ENCODE measurements at regions not wholly inside any gene's neighbourhood (a gene's known extent, or its start where the extent isn't known, plus 50 kb on each side); places are given as distances from the start of the nearest gene placed in this dataset.
A peak's percentile ranks its signal among the peaks of the same experiment; 100 is the strongest.

GRCh38 chr13:40328091-40328490, 338.4 kb downstream of the FOXO1 start:
- no peak for DNase-seq

- DNase-seq, result no peak
Observed at GRCh38 chr13:40329781-40330485, 336.5 kb downstream of the FOXO1 start.

GRCh38 chr13:40330950-40331349, 335.5 kb downstream of the FOXO1 start:
- no peak for DNase-seq

- no peak for DNase-seq
Observed at GRCh38 chr13:40331802-40332201, 334.6 kb downstream of the FOXO1 start.

- DNase-seq, result no peak
Observed at GRCh38 chr13:40333226-40333625, 333.2 kb downstream of the FOXO1 start.

GRCh38 chr13:40334031-40334430, 332.4 kb downstream of the FOXO1 start:
- no peak for DNase-seq

- DNase-seq, result no peak
Observed at GRCh38 chr13:40334616-40335015, 331.8 kb downstream of the FOXO1 start.

GRCh38 chr13:40336228-40337221, 329.9 kb downstream of the FOXO1 start:
- no peak for DNase-seq

GRCh38 chr13:40337651-40338050, 328.8 kb downstream of the FOXO1 start:
- no peak for DNase-seq

- DNase-seq, result no peak
Observed at GRCh38 chr13:40338217-40338616, 328.2 kb downstream of the FOXO1 start.

- no peak for DNase-seq
Observed at GRCh38 chr13:40340368-40341095, 325.9 kb downstream of the FOXO1 start.

- no peak for DNase-seq
Observed at GRCh38 chr13:40341096-40341471, 325.4 kb downstream of the FOXO1 start.

GRCh38 chr13:40341501-40341900, 324.9 kb downstream of the FOXO1 start:
- no peak for DNase-seq

GRCh38 chr13:40342461-40342860, 324.0 kb downstream of the FOXO1 start:
- no peak for DNase-seq

GRCh38 chr13:40342901-40343300, 323.5 kb downstream of the FOXO1 start:
- no peak for DNase-seq

GRCh38 chr13:40343550-40344269, 322.7 kb downstream of the FOXO1 start:
- no peak for DNase-seq

GRCh38 chr13:40344270-40345148, 321.9 kb downstream of the FOXO1 start:
- DNase-seq, result no peak

- DNase-seq, result peak in 1 of 51 donors; percentile 19
Observed at GRCh38 chr13:40345149-40345514, 321.3 kb downstream of the FOXO1 start.

- peak in 7 of 51 donors; percentile 7 to 38 (median 19) for DNase-seq
Observed at GRCh38 chr13:40345654-40346372, 320.6 kb downstream of the FOXO1 start.

GRCh38 chr13:40346592-40346991, 319.8 kb downstream of the FOXO1 start:
- DNase-seq, result no peak
